ENCODE measurements at regions not wholly inside any gene's neighbourhood (a gene's known extent, or its start where the extent isn't known, plus 50 kb on each side); places are given as distances from the start of the nearest gene placed in this dataset.

- H3K36me3 ChIP-seq (ENCODE audit: insufficient read depth, low read length): no peaks in the 10 kb centered on the region
- H3K9me2 ChIP-seq (replicated peaks; ENCODE audit: low read depth, low read length): no peaks in the 10 kb centered on the region
- H3K79me2 ChIP-seq (ENCODE audit: insufficient read depth, low read length): no peaks in the 10 kb centered on the region
- no peaks in the 10 kb centered on the region for H3F3A ChIP-seq (ENCODE audit: low read depth)
- no peak overlapping the region for H3K4me3 ChIP-seq (ENCODE audit: low read length, poor library complexity, severe bottlenecking)
- H3K9ac ChIP-seq (ENCODE audit: low read depth, low read length, poor library complexity, severe bottlenecking): no peak overlapping the region
- H3K9me3 ChIP-seq (ENCODE audit: insufficient read depth, low read depth, low read length): no peaks in the 10 kb centered on the region; the same call in 1 of the 2 replicates
- no peaks in the 10 kb centered on the region for H3K4me1 ChIP-seq (ENCODE audit: insufficient read depth, low read length, poor library complexity, severe bottlenecking)
- H3K27me3 ChIP-seq (ENCODE audit: insufficient read depth, low read length, poor library complexity, severe bottlenecking): no peaks in the 10 kb centered on the region
- no peak overlapping the region for H3K4me2 ChIP-seq (ENCODE audit: low read depth, low read length, poor library complexity, severe bottlenecking)
- no peak overlapping the region for H2AFZ ChIP-seq (ENCODE audit: low read length)
- no peaks in the 10 kb centered on the region for H4K20me1 ChIP-seq (ENCODE audit: insufficient read depth, low read length, poor library complexity, severe bottlenecking)
- no peak for TF ChIP-seq EZH2phosphoT487 (IDR thresholded peaks at IDR 0.05; ENCODE audit: borderline replicate concordance)
- TF ChIP-seq, protein P1, sequence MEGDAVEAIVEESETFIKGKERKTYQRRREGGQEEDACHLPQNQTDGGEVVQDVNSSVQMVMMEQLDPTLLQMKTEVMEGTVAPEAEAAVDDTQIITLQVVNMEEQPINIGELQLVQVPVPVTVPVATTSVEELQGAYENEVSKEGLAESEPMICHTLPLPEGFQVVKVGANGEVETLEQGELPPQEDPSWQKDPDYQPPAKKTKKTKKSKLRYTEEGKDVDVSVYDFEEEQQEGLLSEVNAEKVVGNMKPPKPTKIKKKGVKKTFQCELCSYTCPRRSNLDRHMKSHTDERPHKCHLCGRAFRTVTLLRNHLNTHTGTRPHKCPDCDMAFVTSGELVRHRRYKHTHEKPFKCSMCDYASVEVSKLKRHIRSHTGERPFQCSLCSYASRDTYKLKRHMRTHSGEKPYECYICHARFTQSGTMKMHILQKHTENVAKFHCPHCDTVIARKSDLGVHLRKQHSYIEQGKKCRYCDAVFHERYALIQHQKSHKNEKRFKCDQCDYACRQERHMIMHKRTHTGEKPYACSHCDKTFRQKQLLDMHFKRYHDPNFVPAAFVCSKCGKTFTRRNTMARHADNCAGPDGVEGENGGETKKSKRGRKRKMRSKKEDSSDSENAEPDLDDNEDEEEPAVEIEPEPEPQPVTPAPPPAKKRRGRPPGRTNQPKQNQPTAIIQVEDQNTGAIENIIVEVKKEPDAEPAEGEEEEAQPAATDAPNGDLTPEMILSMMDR (conservative IDR thresholded peaks at IDR 0.05; ENCODE audit: low read length): no peak
Measured at GRCh38 chr2:155600914-155601760, 731.4 kb downstream of the NR4A2 start.

GRCh38 chr2:155600296-155600695 lies 732.2 kb downstream of the NR4A2 start:
- H2AFZ ChIP-seq (ENCODE audit: low read length): no peak overlapping the region
- TF ChIP-seq, protein P1 (conservative IDR thresholded peaks at IDR 0.05; ENCODE audit: low read length): no peak
- TF ChIP-seq EZH2phosphoT487 (IDR thresholded peaks at IDR 0.05; ENCODE audit: borderline replicate concordance): no peak

GRCh38 chr2:155599834-155600233 lies 732.7 kb downstream of the NR4A2 start:
- H3K9me3 ChIP-seq (ENCODE audit: insufficient read depth, low read depth, low read length): no peaks in the 10 kb centered on the region; the same call in 1 of the 2 replicates
- H4K20me1 ChIP-seq (ENCODE audit: insufficient read depth, low read length, poor library complexity, severe bottlenecking): no peaks in the 10 kb centered on the region
- H2AFZ ChIP-seq (ENCODE audit: low read length): no peak overlapping the region
- H3K4me1 ChIP-seq (ENCODE audit: insufficient read depth, low read length, poor library complexity, severe bottlenecking): no peaks in the 10 kb centered on the region
- no peaks in the 10 kb centered on the region for H3F3A ChIP-seq (ENCODE audit: low read depth)
- no peaks in the 10 kb centered on the region for H3K79me2 ChIP-seq (ENCODE audit: insufficient read depth, low read length)
- no peaks in the 10 kb centered on the region for H3K9me2 ChIP-seq (replicated peaks; ENCODE audit: low read depth, low read length)
- no peaks in the 10 kb centered on the region for H3K27me3 ChIP-seq (ENCODE audit: insufficient read depth, low read length, poor library complexity, severe bottlenecking)
- no peak overlapping the region for H3K4me2 ChIP-seq (ENCODE audit: low read depth, low read length, poor library complexity, severe bottlenecking)
- no peak overlapping the region for H3K4me3 ChIP-seq (ENCODE audit: low read length, poor library complexity, severe bottlenecking)
- TF ChIP-seq, protein P1 (conservative IDR thresholded peaks at IDR 0.05; ENCODE audit: low read length): no peak
- no peak for TF ChIP-seq EZH2phosphoT487 (IDR thresholded peaks at IDR 0.05; ENCODE audit: borderline replicate concordance)
- no peak overlapping the region for H3K9ac ChIP-seq (ENCODE audit: low read depth, low read length, poor library complexity, severe bottlenecking)
- H3K36me3 ChIP-seq (ENCODE audit: insufficient read depth, low read length): no peaks in the 10 kb centered on the region

More at GRCh38 chr2:155600296-155600695, 732.2 kb downstream of the NR4A2 start:
- no peaks in the 10 kb centered on the region for H4K20me1 ChIP-seq (ENCODE audit: insufficient read depth, low read length, poor library complexity, severe bottlenecking)
- H3K4me2 ChIP-seq (ENCODE audit: low read depth, low read length, poor library complexity, severe bottlenecking): no peak overlapping the region
- no peaks in the 10 kb centered on the region for H3K79me2 ChIP-seq (ENCODE audit: insufficient read depth, low read length)
- H3K9me2 ChIP-seq (replicated peaks; ENCODE audit: low read depth, low read length): no peaks in the 10 kb centered on the region
- H3K36me3 ChIP-seq (ENCODE audit: insufficient read depth, low read length): no peaks in the 10 kb centered on the region
- no peak overlapping the region for H3K9ac ChIP-seq (ENCODE audit: low read depth, low read length, poor library complexity, severe bottlenecking)
- H3F3A ChIP-seq (ENCODE audit: low read depth): no peaks in the 10 kb centered on the region
- no peaks in the 10 kb centered on the region; the same call in 1 of the 2 replicates for H3K9me3 ChIP-seq (ENCODE audit: insufficient read depth, low read depth, low read length)
- no peak overlapping the region for H3K4me3 ChIP-seq (ENCODE audit: low read length, poor library complexity, severe bottlenecking)
- no peaks in the 10 kb centered on the region for H3K27me3 ChIP-seq (ENCODE audit: insufficient read depth, low read length, poor library complexity, severe bottlenecking)
- H3K4me1 ChIP-seq (ENCODE audit: insufficient read depth, low read length, poor library complexity, severe bottlenecking): no peaks in the 10 kb centered on the region
